ENCODE measurements at regions not wholly inside any gene's neighbourhood (a gene's known extent, or its start where the extent isn't known, plus 50 kb on each side); places are given as distances from the start of the nearest gene placed in this dataset.

DNA sequence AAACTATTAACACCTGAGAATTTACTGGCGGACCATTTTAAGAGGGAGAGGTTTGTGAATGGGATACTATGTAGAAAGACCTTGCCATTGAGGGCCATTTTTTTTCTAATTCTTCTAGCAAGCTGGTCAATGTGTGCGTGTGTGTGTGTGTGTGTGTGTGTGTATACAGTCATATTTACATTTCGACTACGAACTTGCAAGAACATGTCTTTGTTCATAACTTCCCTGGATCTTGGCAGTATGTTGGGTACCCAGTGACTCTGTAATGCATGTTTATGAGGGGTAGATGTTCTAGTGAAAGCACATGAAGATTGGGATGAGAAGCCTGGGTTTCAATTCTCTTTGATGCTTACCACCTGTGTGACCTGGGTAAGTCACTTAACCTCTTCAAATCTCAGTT is 133.6 kb downstream of the UBE2E3 start:
- no peak for DNase-seq (ENCODE audit: extremely low spot score)
- Histone ChIP-seq H3K4me3 (ENCODE audit: low read depth, low read length) (no peak overlapping the region), H3K27ac (ENCODE audit: low read depth) (no peak overlapping the region), H3K4me1 (ENCODE audit: insufficient read depth) (no peaks in the 10 kb centered on the region), H3K36me3 (ENCODE audit: insufficient read depth) (no peaks in the 10 kb centered on the region)
- WGBS, result 90% methylated on average over 4 of the region's 4 CpGs

DNA sequence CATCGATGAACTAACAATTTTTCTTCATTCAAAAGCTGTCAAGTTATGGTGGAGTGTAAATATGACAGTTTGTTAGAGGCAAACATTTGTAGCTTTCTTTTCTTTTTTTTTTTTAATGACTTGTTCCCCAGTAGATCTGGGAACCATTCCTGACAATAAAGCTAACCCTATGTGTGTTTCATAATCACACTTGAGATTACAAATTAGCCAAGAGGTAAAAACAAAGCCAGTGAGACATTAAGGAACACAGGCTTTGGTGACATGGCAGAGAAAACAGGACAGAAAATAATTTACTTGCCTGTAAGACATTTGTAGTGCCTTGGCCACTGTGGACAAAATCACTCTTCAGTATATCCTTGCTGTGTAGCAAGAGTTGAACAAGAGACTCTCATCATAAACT is 135.9 kb downstream of the UBE2E3 start:
- Histone ChIP-seq H3K36me3 (ENCODE audit: insufficient read depth) (no peaks in the 10 kb centered on the region), H3K4me3 (ENCODE audit: low read depth, low read length) (no peak overlapping the region), H3K4me1 (ENCODE audit: insufficient read depth) (no peaks in the 10 kb centered on the region), H3K27ac (ENCODE audit: low read depth) (no peak overlapping the region)
- 79% methylated on average over 1 of the region's 1 CpG for WGBS
- no peak for DNase-seq (ENCODE audit: extremely low spot score)

- H3K4me3 ChIP-seq (ENCODE audit: low read depth, low read length), result no peak overlapping the region
- no peaks in the 10 kb centered on the region for H3K36me3 ChIP-seq (ENCODE audit: insufficient read depth)
- no peak overlapping the region for H3K27ac ChIP-seq (ENCODE audit: low read depth)
- DNase-seq (ENCODE audit: extremely low spot score), result no peak
- no peaks in the 10 kb centered on the region for H3K4me1 ChIP-seq (ENCODE audit: insufficient read depth)
Observed at GRCh38 chr2:181117206-181117925, 137.0 kb downstream of the UBE2E3 start.

DNA sequence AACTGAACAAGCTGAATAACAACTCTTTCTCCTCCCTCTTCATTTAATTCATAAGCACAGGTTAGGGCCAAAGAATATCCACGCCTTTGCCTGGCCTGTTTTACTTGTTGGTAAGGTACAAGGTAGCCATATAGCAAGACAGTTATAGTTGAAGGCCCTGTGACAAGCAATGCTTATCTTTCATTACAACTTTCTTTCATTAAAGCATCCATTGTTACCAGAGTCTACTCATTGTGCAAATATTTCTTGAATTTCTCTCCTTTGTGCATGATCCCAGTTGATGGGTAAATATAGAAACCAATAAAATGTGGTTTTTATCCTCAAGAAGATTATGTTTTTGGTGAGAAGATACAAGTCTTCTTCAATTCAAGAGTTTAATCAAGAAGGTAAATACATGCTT is 140.2 kb downstream of the UBE2E3 start:
- H3K36me3 ChIP-seq (ENCODE audit: insufficient read depth), result no peaks in the 10 kb centered on the region
- WGBS, result 98% methylated on average over 1 of the region's 1 CpG
- H3K4me3 ChIP-seq (ENCODE audit: low read depth, low read length), result no peak overlapping the region
- no peaks in the 10 kb centered on the region for H3K4me1 ChIP-seq (ENCODE audit: insufficient read depth)
- H3K27ac ChIP-seq (ENCODE audit: low read depth), result no peak overlapping the region
- DNase-seq (ENCODE audit: extremely low spot score), result no peak

GRCh38 chr2:181121996-181122395 is 141.6 kb downstream of the UBE2E3 start:
- Histone ChIP-seq H3K4me3 (ENCODE audit: low read depth, low read length) (no peak overlapping the region), H3K4me1 (ENCODE audit: insufficient read depth) (no peaks in the 10 kb centered on the region), H3K27ac (ENCODE audit: low read depth) (no peak overlapping the region), H3K36me3 (ENCODE audit: insufficient read depth) (no peaks in the 10 kb centered on the region)
- DNase-seq (ENCODE audit: extremely low spot score), result no peak

DNA sequence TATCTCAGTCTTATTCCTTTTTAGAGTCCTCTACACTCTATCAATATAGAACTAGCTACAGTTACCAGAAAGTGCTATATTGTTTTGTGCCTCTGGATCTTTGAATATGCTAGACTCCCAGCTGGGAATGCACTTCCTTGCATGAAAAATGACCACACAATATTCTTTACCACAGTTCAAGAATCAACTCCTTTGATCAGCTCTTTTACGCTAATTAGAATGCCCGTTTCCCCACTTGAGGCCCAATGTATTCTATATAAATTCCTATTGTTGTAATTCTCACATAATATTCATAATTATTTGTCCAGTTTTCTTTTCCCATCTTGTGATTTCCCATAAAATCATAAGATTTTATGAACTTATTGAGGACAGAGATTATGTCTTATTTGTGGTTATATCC is 142.2 kb downstream of the UBE2E3 start:
- no peak for DNase-seq (ENCODE audit: extremely low spot score)
- H3K27ac ChIP-seq (ENCODE audit: low read depth), result no peak overlapping the region
- H3K4me1 ChIP-seq (ENCODE audit: insufficient read depth), result no peaks in the 10 kb centered on the region
- no peaks in the 10 kb centered on the region for H3K36me3 ChIP-seq (ENCODE audit: insufficient read depth)
- no peak overlapping the region for H3K4me3 ChIP-seq (ENCODE audit: low read depth, low read length)
- 96% methylated on average over 2 of the region's 2 CpGs for WGBS

- H3K4me3 ChIP-seq (ENCODE audit: low read depth, low read length), result no peak overlapping the region
- H3K36me3 ChIP-seq (ENCODE audit: insufficient read depth), result no peaks in the 10 kb centered on the region
- no peaks in the 10 kb centered on the region for H3K4me1 ChIP-seq (ENCODE audit: insufficient read depth)
- no peak overlapping the region for H3K27ac ChIP-seq (ENCODE audit: low read depth)
- 62% methylated on average over 2 of the region's 2 CpGs for WGBS
- no peak for DNase-seq (ENCODE audit: extremely low spot score)
Observed at GRCh38 chr2:181123798-181124231, 143.4 kb downstream of the UBE2E3 start.

GRCh38 chr2:181124497-181124896 is 144.1 kb downstream of the UBE2E3 start:
- 58% methylated on average over 3 of the region's 3 CpGs for WGBS
- no peaks in the 10 kb centered on the region for H3K36me3 ChIP-seq (ENCODE audit: insufficient read depth)

DNA sequence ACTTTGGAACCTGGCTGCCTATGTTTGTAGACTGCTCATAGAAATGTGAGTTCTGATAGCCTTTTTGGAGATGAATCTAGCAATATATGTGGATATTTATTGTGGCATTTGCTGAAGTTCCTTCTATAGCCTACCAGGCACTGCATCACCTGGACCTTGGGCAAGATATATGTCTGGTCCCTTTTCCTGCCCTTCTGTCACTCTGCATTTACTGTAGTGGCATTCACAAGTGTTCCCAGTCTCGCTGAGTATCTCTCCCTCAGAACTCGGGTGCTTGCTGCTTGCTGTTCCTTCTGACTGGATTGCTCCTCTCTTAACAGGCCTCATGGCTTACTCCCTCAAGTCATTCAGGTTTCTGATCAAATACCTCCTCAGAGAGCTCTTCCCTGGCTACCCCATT is 145.0 kb downstream of the UBE2E3 start:
- Histone ChIP-seq H3K4me1 (ENCODE audit: insufficient read depth) (no peaks in the 10 kb centered on the region), H3K36me3 (ENCODE audit: insufficient read depth) (no peaks in the 10 kb centered on the region), H3K4me3 (ENCODE audit: low read depth, low read length) (no peak overlapping the region), H3K27ac (ENCODE audit: low read depth) (no peak overlapping the region)
- no peak for DNase-seq (ENCODE audit: extremely low spot score)
- whole genome bisulfite sequencing, result 86% methylated on average over 2 of the region's 2 CpGs

More at GRCh38 chr2:181124497-181124896, 144.1 kb downstream of the UBE2E3 start:
- Histone ChIP-seq H3K4me3 (ENCODE audit: low read depth, low read length) (no peak overlapping the region), H3K4me1 (ENCODE audit: insufficient read depth) (no peaks in the 10 kb centered on the region), H3K27ac (ENCODE audit: low read depth) (no peak overlapping the region)
- no peak for DNase-seq (ENCODE audit: extremely low spot score)

DNA sequence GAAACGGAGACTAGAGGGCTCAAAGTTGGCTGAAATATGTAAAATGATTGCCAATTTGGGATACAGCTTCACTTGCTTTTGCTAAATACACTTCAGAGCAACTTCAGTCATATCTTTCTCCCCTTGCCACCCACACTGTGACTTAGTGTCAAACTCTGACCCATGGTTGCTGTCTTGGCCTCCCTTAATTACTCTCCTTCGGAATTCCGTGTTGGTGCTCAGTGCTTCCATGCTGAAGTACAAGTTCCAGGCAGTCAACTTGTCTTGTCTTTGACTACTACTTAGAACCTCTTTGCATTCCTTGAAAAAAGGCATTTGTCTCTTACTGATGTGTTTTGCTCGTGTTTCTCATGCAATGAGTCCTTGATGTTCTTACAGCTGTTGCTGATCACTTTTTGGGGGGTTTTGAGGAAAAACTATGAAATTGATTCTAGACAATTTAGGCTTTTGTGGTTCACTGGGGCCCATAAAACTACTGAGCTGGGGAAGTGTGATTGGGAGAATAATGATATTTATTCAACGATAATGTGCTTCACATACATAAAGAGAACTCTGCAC is 146.0 kb downstream of the UBE2E3 start:
- 92% methylated on average over 5 of the region's 5 CpGs for WGBS
- H3K36me3 ChIP-seq (ENCODE audit: insufficient read depth), result no peaks in the 10 kb centered on the region
- no peak for DNase-seq (ENCODE audit: extremely low spot score)
- no peak overlapping the region for H3K4me3 ChIP-seq (ENCODE audit: low read depth, low read length)
- H3K27ac ChIP-seq (ENCODE audit: low read depth), result no peak overlapping the region
- H3K4me1 ChIP-seq (ENCODE audit: insufficient read depth), result no peaks in the 10 kb centered on the region

DNA sequence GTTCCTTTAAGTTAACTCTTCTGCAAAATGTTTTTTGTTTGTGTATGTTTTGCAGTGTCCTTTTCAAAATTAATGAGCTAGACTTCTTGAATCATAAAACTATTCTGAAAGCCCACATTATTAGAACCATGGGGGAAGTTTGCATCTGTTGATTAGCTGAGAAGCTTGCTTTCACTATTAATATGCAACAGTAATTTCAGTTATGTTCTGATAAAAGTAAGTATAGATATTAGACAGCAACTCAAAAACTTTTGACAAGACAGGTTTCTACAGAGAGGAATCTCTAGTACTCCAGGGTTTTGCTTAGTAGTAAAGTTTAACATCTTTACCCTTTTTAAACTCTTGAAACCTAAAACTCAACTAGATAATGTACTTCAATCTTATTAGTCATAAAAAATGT is 147.8 kb downstream of the UBE2E3 start:
- Histone ChIP-seq H3K27ac (ENCODE audit: low read depth) (no peak overlapping the region), H3K36me3 (ENCODE audit: insufficient read depth) (no peaks in the 10 kb centered on the region), H3K4me3 (ENCODE audit: low read depth, low read length) (no peak overlapping the region), H3K4me1 (ENCODE audit: insufficient read depth) (no peaks in the 10 kb centered on the region)
- no peak for DNase-seq (ENCODE audit: extremely low spot score)

GRCh38 chr2:181129364-181130056 is 149.1 kb downstream of the UBE2E3 start:
- Histone ChIP-seq H3K4me3 (ENCODE audit: low read depth, low read length) (no peak overlapping the region), H3K36me3 (ENCODE audit: insufficient read depth) (no peaks in the 10 kb centered on the region), H3K4me1 (ENCODE audit: insufficient read depth) (no peaks in the 10 kb centered on the region), H3K27ac (ENCODE audit: low read depth) (no peak overlapping the region)
- no peak for DNase-seq (ENCODE audit: extremely low spot score)
- WGBS, result 93% methylated on average over 4 of the region's 4 CpGs

DNA sequence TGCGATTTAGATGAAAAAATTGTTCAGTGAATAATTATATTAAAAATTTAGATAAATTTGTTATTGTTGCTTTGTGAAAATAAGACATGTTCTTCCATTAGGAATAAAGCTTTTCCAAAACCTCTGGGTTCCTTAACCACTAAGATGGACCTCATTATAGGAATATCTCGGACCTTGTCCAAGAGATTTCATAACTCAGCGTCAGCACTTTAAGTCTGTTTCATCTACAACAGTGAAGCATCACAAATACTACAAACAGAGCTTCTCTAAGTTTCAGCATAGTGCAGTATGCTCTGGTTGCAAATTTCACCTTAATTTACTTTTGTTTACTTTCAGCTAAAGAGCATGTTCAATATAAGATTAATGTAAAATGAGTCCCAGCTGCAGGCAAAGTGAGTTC is 150.3 kb downstream of the UBE2E3 start:
- no peaks in the 10 kb centered on the region for H3K36me3 ChIP-seq (ENCODE audit: insufficient read depth)
- no peak overlapping the region for H3K4me3 ChIP-seq (ENCODE audit: low read depth, low read length)
- WGBS, result 60% methylated on average over 3 of the region's 3 CpGs
- H3K27ac ChIP-seq (ENCODE audit: low read depth), result no peak overlapping the region
- no peak for DNase-seq (ENCODE audit: extremely low spot score)
- H3K4me1 ChIP-seq (ENCODE audit: insufficient read depth), result no peaks in the 10 kb centered on the region

- DNase-seq (ENCODE audit: extremely low spot score), result no peak
- WGBS, result 75% methylated on average over 2 of the region's 2 CpGs
- H3K36me3 ChIP-seq (ENCODE audit: insufficient read depth), result no peaks in the 10 kb centered on the region
- H3K27ac ChIP-seq (ENCODE audit: low read depth), result no peak overlapping the region
- H3K4me1 ChIP-seq (ENCODE audit: insufficient read depth), result no peaks in the 10 kb centered on the region
- no peak overlapping the region for H3K4me3 ChIP-seq (ENCODE audit: low read depth, low read length)
Observed at GRCh38 chr2:181131584-181131983, 151.2 kb downstream of the UBE2E3 start.
